ENCODE measurements at regions not wholly inside any gene's neighbourhood (a gene's known extent, or its start where the extent isn't known, plus 50 kb on each side); places are given as distances from the start of the nearest gene placed in this dataset.

DNA sequence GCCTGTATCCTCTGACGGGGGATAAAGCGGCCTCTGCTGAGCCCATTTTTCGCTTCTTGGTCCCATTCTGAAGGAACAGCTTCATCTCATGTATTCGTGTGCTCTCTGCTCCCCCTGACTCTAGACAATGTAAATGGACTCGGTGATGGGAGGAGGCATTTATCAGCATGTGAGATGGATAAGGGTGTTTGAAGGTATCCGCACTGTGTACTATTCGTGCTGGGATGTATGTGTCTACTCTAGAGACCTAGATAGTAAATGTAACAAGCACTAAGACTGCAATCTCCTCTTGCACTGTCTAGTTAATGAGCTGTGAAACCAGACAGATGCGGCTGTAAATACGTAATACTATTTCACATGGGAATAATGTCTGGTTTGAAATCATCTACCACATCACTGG is 134.6 kb upstream of the ARGLU1 start:
- Mint-ChIP-seq H3K4me3 (ENCODE audit: unreplicated experiment) (no peak overlapping the region), H3K27ac (ENCODE audit: low read depth, unreplicated experiment) (no peak overlapping the region)
- CTCF ChIA-PET = interaction anchor here (0.6 to 1.0 kb wide), 2 partner anchors 10 to 82 kb away, joined by 3 to 7 read pairs; no protein-coding TSS in a partner anchor

DNA sequence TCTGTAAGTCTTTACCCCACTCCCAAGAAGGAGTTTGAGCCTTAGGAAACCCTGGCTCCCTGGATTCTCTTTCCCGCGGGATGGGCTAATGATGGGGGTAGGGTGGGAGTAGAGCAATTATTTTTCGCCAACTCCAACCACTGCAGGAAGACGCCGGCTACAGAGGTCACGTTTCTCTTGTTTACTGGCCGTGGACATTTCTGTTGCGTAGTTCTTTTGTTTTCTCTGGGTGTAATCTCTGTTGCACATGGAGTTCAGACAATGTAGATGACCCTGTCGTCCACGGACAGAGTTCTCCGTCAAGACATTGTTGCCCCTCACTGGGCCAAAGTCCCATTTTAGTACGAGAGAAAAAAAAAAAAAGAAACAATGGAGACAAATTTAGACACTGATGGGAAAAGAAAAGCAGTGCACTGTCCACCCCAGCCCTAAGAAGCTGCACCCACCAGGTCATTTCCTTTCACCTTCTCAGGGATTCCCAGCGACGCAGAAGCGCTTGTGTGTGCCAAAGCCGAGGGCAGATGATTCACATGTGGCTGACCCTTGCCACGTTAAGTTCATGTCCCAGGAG is 133.9 kb upstream of the ARGLU1 start:
- POLR2A ChIA-PET = interaction anchor here (0.6 to 0.9 kb wide), 3 partner anchors 8 to 221 kb away, joined by 3 to 4 read pairs (median 4); no protein-coding TSS in a partner anchor
- Mint-ChIP-seq H3K4me3 (ENCODE audit: unreplicated experiment) (no peak overlapping the region), H3K27ac (ENCODE audit: low read depth, unreplicated experiment) (no peak overlapping the region), H3K4me1 (ENCODE audit: insufficient read depth, unreplicated experiment) (peaks cover 6% of the 10 kb centered on the region), H3K27me3 (ENCODE audit: insufficient read depth, unreplicated experiment) (no peaks in the 10 kb centered on the region), H3K36me3 (ENCODE audit: insufficient read depth, unreplicated experiment) (no peaks in the 10 kb centered on the region), H3K9me3 (ENCODE audit: unreplicated experiment) (no peaks in the 10 kb centered on the region)
- DNase-seq (ENCODE audit: unreplicated experiment) = no peak
- CTCF ChIA-PET = interaction anchor here (0.6 kb wide), 1 partner anchor 9 kb away, joined by 3 read pairs; no protein-coding TSS in a partner anchor
- TF ChIP-seq, protein P1, sequence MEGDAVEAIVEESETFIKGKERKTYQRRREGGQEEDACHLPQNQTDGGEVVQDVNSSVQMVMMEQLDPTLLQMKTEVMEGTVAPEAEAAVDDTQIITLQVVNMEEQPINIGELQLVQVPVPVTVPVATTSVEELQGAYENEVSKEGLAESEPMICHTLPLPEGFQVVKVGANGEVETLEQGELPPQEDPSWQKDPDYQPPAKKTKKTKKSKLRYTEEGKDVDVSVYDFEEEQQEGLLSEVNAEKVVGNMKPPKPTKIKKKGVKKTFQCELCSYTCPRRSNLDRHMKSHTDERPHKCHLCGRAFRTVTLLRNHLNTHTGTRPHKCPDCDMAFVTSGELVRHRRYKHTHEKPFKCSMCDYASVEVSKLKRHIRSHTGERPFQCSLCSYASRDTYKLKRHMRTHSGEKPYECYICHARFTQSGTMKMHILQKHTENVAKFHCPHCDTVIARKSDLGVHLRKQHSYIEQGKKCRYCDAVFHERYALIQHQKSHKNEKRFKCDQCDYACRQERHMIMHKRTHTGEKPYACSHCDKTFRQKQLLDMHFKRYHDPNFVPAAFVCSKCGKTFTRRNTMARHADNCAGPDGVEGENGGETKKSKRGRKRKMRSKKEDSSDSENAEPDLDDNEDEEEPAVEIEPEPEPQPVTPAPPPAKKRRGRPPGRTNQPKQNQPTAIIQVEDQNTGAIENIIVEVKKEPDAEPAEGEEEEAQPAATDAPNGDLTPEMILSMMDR (IDR thresholded peaks at IDR 0.05; ENCODE audit: unreplicated experiment) = no peak
- intact Hi-C loops (cut with micrococcal nuclease) = no loop called here
- no TSS peak for BruUV-seq (replicated peaks)

More for the DNA sequence above, 134.6 kb upstream of the ARGLU1 start:
- Mint-ChIP-seq H3K4me1 (ENCODE audit: insufficient read depth, unreplicated experiment) (peaks cover 6% of the 10 kb centered on the region), H3K36me3 (ENCODE audit: insufficient read depth, unreplicated experiment) (no peaks in the 10 kb centered on the region), H3K9me3 (ENCODE audit: unreplicated experiment) (no peaks in the 10 kb centered on the region), H3K27me3 (ENCODE audit: insufficient read depth, unreplicated experiment) (no peaks in the 10 kb centered on the region)
- no peak for DNase-seq (ENCODE audit: unreplicated experiment)
- intact Hi-C loops (cut with micrococcal nuclease) = no loop called here
- POLR2A ChIA-PET = interaction anchor here (0.6 to 0.9 kb wide), 4 partner anchors 9 to 220 kb away, joined by 3 to 4 read pairs (median 4); no protein-coding TSS in a partner anchor
- TF ChIP-seq, protein P1 (IDR thresholded peaks at IDR 0.05; ENCODE audit: unreplicated experiment) = no peak
- BruUV-seq (replicated peaks) = no TSS peak

DNA sequence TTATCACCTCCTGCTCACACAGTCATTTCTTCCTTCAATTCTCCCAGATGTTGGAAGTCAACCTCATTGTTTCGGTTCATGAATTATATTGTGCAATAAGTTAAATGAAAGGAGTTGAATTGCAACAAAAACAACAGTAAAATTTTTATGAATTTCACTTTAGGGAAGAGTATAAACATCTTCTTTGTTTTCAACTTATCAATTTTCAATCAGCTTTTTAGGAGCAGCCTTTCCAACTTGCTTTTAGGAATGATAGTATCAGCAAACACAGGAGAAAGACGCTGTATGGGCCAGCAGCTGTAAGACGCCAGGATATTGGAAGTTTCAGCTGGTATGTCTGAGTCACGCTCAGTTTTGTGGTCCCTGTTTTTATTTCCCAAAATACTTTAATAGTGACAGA is 132.5 kb upstream of the ARGLU1 start:
- Mint-ChIP-seq H3K27ac (ENCODE audit: low read depth, unreplicated experiment) (no peak overlapping the region), H3K4me1 (ENCODE audit: insufficient read depth, unreplicated experiment) (peaks cover 6% of the 10 kb centered on the region), H3K36me3 (ENCODE audit: insufficient read depth, unreplicated experiment) (no peaks in the 10 kb centered on the region), H3K4me3 (ENCODE audit: unreplicated experiment) (no peak overlapping the region), H3K9me3 (ENCODE audit: unreplicated experiment) (no peaks in the 10 kb centered on the region), H3K27me3 (ENCODE audit: insufficient read depth, unreplicated experiment) (no peaks in the 10 kb centered on the region)
- intact Hi-C loops (cut with micrococcal nuclease) = no loop called here
- peak; percentile 8 for DNase-seq (ENCODE audit: unreplicated experiment)
- ChIA-PET CTCF (no interaction called here), POLR2A (no interaction called here)
- BruUV-seq (replicated peaks) = no TSS peak
- TF ChIP-seq, protein P1 (IDR thresholded peaks at IDR 0.05; ENCODE audit: unreplicated experiment) = no peak

DNA sequence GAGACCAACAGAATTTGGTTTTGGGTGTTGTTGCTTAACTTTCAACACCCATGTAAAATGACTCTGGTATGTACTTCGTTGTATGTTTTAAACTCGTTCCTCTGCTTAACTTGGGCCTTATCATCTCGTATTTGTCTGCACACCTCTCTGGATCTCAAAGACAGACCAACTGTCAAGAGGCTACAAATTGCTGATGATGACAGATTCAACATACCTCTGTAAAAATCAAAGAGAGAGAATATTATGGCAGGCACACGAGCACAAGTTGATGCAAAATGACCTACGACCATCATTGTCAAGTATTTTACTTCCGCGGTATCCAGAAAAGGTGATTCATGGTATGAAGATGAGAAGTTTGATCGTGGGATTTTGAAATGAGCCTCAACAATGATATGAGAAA is 132.1 kb upstream of the ARGLU1 start:
- Mint-ChIP-seq H3K4me3 (ENCODE audit: unreplicated experiment) (no peak overlapping the region), H3K9me3 (ENCODE audit: unreplicated experiment) (no peaks in the 10 kb centered on the region), H3K4me1 (ENCODE audit: insufficient read depth, unreplicated experiment) (peaks cover 6% of the 10 kb centered on the region), H3K27ac (ENCODE audit: low read depth, unreplicated experiment) (no peak overlapping the region), H3K36me3 (ENCODE audit: insufficient read depth, unreplicated experiment) (no peaks in the 10 kb centered on the region), H3K27me3 (ENCODE audit: insufficient read depth, unreplicated experiment) (no peaks in the 10 kb centered on the region)
- TF ChIP-seq, protein P1 (IDR thresholded peaks at IDR 0.05; ENCODE audit: unreplicated experiment) = no peak
- POLR2A ChIA-PET = no interaction called here
- no peak for DNase-seq (ENCODE audit: unreplicated experiment)
- BruUV-seq (replicated peaks) = no TSS peak
- intact Hi-C loops (cut with micrococcal nuclease) = no loop called here
- CTCF ChIA-PET = no interaction called here

All from MCF 10A (cell line).